ENCODE measurements at regions not wholly inside any gene's neighbourhood (a gene's known extent, or its start where the extent isn't known, plus 50 kb on each side); places are given as distances from the start of the nearest gene placed in this dataset.
"Not testable (repeated sequence)": the region's sequence is repeated elsewhere in the genome, so short reads cannot be mapped to it uniquely, and the experiment has no call there.

- no peak overlapping the region for H2AFZ ChIP-seq (ENCODE audit: low read depth, low read length)
- H3K4me3 ChIP-seq (ENCODE audit: low read length), result no peak overlapping the region
- no peaks in the 10 kb centered on the region for H3K4me1 ChIP-seq (ENCODE audit: insufficient read depth, low read length)
- H3K27me3 ChIP-seq (ENCODE audit: insufficient read depth, low read length), result no peaks in the 10 kb centered on the region
- H3K9me3 ChIP-seq (ENCODE audit: low read length), result no peaks in the 10 kb centered on the region
- no peaks in the 10 kb centered on the region for H3K36me3 ChIP-seq (ENCODE audit: insufficient read depth, low read length)
Measured at GRCh38 chr5:39697881-39698280, 273.1 kb upstream of the DAB2 start.

GRCh38 chr5:39696672-39697398, 272.1 kb upstream of the DAB2 start:
- Histone ChIP-seq H3K9me3 (ENCODE audit: low read length) (no peaks in the 10 kb centered on the region), H3K4me1 (ENCODE audit: insufficient read depth, low read length) (no peaks in the 10 kb centered on the region), H3K36me3 (ENCODE audit: insufficient read depth, low read length) (no peaks in the 10 kb centered on the region), H3K4me3 (ENCODE audit: low read length) (no peak overlapping the region), H3K27me3 (ENCODE audit: insufficient read depth, low read length) (no peaks in the 10 kb centered on the region), H2AFZ (ENCODE audit: low read depth, low read length) (no peak overlapping the region)

GRCh38 chr5:39691993-39692392, 267.2 kb upstream of the DAB2 start:
- H2AFZ ChIP-seq (ENCODE audit: low read depth, low read length), result no peak overlapping the region
- no peaks in the 10 kb centered on the region for H3K9me3 ChIP-seq (ENCODE audit: low read length)
- no peaks in the 10 kb centered on the region for H3K36me3 ChIP-seq (ENCODE audit: insufficient read depth, low read length)
- no peak overlapping the region for H3K4me3 ChIP-seq (ENCODE audit: low read length)
- H3K27me3 ChIP-seq (ENCODE audit: insufficient read depth, low read length), result no peaks in the 10 kb centered on the region
- H3K4me1 ChIP-seq (ENCODE audit: insufficient read depth, low read length), result no peaks in the 10 kb centered on the region

- Histone ChIP-seq H2AFZ (ENCODE audit: low read depth, low read length) (no peak overlapping the region), H3K4me1 (ENCODE audit: insufficient read depth, low read length) (no peaks in the 10 kb centered on the region), H3K27me3 (ENCODE audit: insufficient read depth, low read length) (no peaks in the 10 kb centered on the region), H3K36me3 (ENCODE audit: insufficient read depth, low read length) (no peaks in the 10 kb centered on the region), H3K4me3 (ENCODE audit: low read length) (no peak overlapping the region), H3K9me3 (ENCODE audit: low read length) (no peaks in the 10 kb centered on the region)
Measured at GRCh38 chr5:39691136-39691535, 266.4 kb upstream of the DAB2 start.

GRCh38 chr5:39689919-39690318, 265.1 kb upstream of the DAB2 start:
- Histone ChIP-seq H3K36me3 (ENCODE audit: insufficient read depth, low read length) (no peaks in the 10 kb centered on the region), H3K9me3 (ENCODE audit: low read length) (no peaks in the 10 kb centered on the region), H3K4me3 (ENCODE audit: low read length) (no peak overlapping the region), H3K27me3 (ENCODE audit: insufficient read depth, low read length) (no peaks in the 10 kb centered on the region), H2AFZ (ENCODE audit: low read depth, low read length) (no peak overlapping the region), H3K4me1 (ENCODE audit: insufficient read depth, low read length) (no peaks in the 10 kb centered on the region)

- not testable (repeated sequence) for H3K27me3 ChIP-seq (ENCODE audit: insufficient read depth, low read length); H2AFZ ChIP-seq (ENCODE audit: low read depth, low read length); H3K9me3 ChIP-seq (ENCODE audit: low read length); H3K4me1 ChIP-seq (ENCODE audit: insufficient read depth, low read length); H3K4me3 ChIP-seq (ENCODE audit: low read length); H3K36me3 ChIP-seq (ENCODE audit: insufficient read depth, low read length)
Measured at GRCh38 chr5:39687924-39688323, 263.1 kb upstream of the DAB2 start.

GRCh38 chr5:39680213-39680612, 255.4 kb upstream of the DAB2 start:
- Histone ChIP-seq H3K4me1 (ENCODE audit: insufficient read depth, low read length) (no peaks in the 10 kb centered on the region), H2AFZ (ENCODE audit: low read depth, low read length) (no peak overlapping the region), H3K9me3 (ENCODE audit: low read length) (no peaks in the 10 kb centered on the region), H3K36me3 (ENCODE audit: insufficient read depth, low read length) (no peaks in the 10 kb centered on the region), H3K4me3 (ENCODE audit: low read length) (no peak overlapping the region), H3K27me3 (ENCODE audit: insufficient read depth, low read length) (no peaks in the 10 kb centered on the region)

GRCh38 chr5:39678534-39678933, 253.8 kb upstream of the DAB2 start:
- H3K4me3 ChIP-seq (ENCODE audit: low read length), result no peak overlapping the region
- H3K27me3 ChIP-seq (ENCODE audit: insufficient read depth, low read length), result no peaks in the 10 kb centered on the region
- no peaks in the 10 kb centered on the region for H3K4me1 ChIP-seq (ENCODE audit: insufficient read depth, low read length)
- no peaks in the 10 kb centered on the region for H3K36me3 ChIP-seq (ENCODE audit: insufficient read depth, low read length)
- H2AFZ ChIP-seq (ENCODE audit: low read depth, low read length), result no peak overlapping the region
- H3K9me3 ChIP-seq (ENCODE audit: low read length), result no peaks in the 10 kb centered on the region

GRCh38 chr5:39675676-39676075, 250.9 kb upstream of the DAB2 start:
- Histone ChIP-seq H2AFZ (ENCODE audit: low read depth, low read length) (no peak overlapping the region), H3K27me3 (ENCODE audit: insufficient read depth, low read length) (no peaks in the 10 kb centered on the region), H3K9me3 (ENCODE audit: low read length) (no peaks in the 10 kb centered on the region), H3K4me1 (ENCODE audit: insufficient read depth, low read length) (no peaks in the 10 kb centered on the region), H3K4me3 (ENCODE audit: low read length) (no peak overlapping the region), H3K36me3 (ENCODE audit: insufficient read depth, low read length) (no peaks in the 10 kb centered on the region)

GRCh38 chr5:39674209-39675082, 249.7 kb upstream of the DAB2 start:
- H2AFZ ChIP-seq (ENCODE audit: low read depth, low read length), result no peak overlapping the region
- no peak overlapping the region for H3K4me3 ChIP-seq (ENCODE audit: low read length)

GRCh38 chr5:39671561-39671961, 246.8 kb upstream of the DAB2 start:
- no peak overlapping the region for H3K4me3 ChIP-seq (ENCODE audit: low read length)
- H3K4me1 ChIP-seq (ENCODE audit: insufficient read depth, low read length), result no peaks in the 10 kb centered on the region
- no peaks in the 10 kb centered on the region for H3K27me3 ChIP-seq (ENCODE audit: insufficient read depth, low read length)
- H2AFZ ChIP-seq (ENCODE audit: low read depth, low read length), result no peak overlapping the region
- no peaks in the 10 kb centered on the region for H3K9me3 ChIP-seq (ENCODE audit: low read length)
- no peaks in the 10 kb centered on the region for H3K36me3 ChIP-seq (ENCODE audit: insufficient read depth, low read length)

More at GRCh38 chr5:39674209-39675082, 249.7 kb upstream of the DAB2 start:
- H3K27me3 ChIP-seq (ENCODE audit: insufficient read depth, low read length), result no peaks in the 10 kb centered on the region
- H3K9me3 ChIP-seq (ENCODE audit: low read length), result no peaks in the 10 kb centered on the region
- no peaks in the 10 kb centered on the region for H3K36me3 ChIP-seq (ENCODE audit: insufficient read depth, low read length)
- H3K4me1 ChIP-seq (ENCODE audit: insufficient read depth, low read length), result no peaks in the 10 kb centered on the region

- H2AFZ ChIP-seq (ENCODE audit: low read depth, low read length), result no peak overlapping the region
- H3K27me3 ChIP-seq (ENCODE audit: insufficient read depth, low read length), result no peaks in the 10 kb centered on the region
- no peaks in the 10 kb centered on the region for H3K36me3 ChIP-seq (ENCODE audit: insufficient read depth, low read length)
- H3K4me3 ChIP-seq (ENCODE audit: low read length), result no peak overlapping the region
- H3K9me3 ChIP-seq (ENCODE audit: low read length), result no peaks in the 10 kb centered on the region
- no peaks in the 10 kb centered on the region for H3K4me1 ChIP-seq (ENCODE audit: insufficient read depth, low read length)
Measured at GRCh38 chr5:39670955-39671354, 246.2 kb upstream of the DAB2 start.

GRCh38 chr5:39670391-39670790, 245.6 kb upstream of the DAB2 start:
- Histone ChIP-seq H3K9me3 (ENCODE audit: low read length) (no peaks in the 10 kb centered on the region), H3K4me1 (ENCODE audit: insufficient read depth, low read length) (no peaks in the 10 kb centered on the region), H3K4me3 (ENCODE audit: low read length) (no peak overlapping the region), H3K27me3 (ENCODE audit: insufficient read depth, low read length) (no peaks in the 10 kb centered on the region), H2AFZ (ENCODE audit: low read depth, low read length) (no peak overlapping the region), H3K36me3 (ENCODE audit: insufficient read depth, low read length) (no peaks in the 10 kb centered on the region)
